ENCODE measurements at regions not wholly inside any gene's neighbourhood (a gene's known extent, or its start where the extent isn't known, plus 50 kb on each side); places are given as distances from the start of the nearest gene placed in this dataset.

GRCh38 chr3:135853981-135854380 is 111.5 kb upstream of the PPP2R3A start:
- Histone ChIP-seq H3K4me1 (no peaks in the 10 kb centered on the region), H3K4me2 (ENCODE audit: low read length) (no peak overlapping the region), H3K79me2 (no peaks in the 10 kb centered on the region), H3K27ac (no peak overlapping the region), H2AFZ (no peak overlapping the region), H3K9me3 (ENCODE audit: control insufficient read depth, low read length) (no peaks in the 10 kb centered on the region), H3K27me3 (ENCODE audit: control insufficient read depth, insufficient read depth, low read length) (no peaks in the 10 kb centered on the region), H3K9ac (no peak overlapping the region), H3K36me3 (ENCODE audit: control insufficient read depth, insufficient read depth, low read length) (no peaks in the 10 kb centered on the region), H3K4me3 (ENCODE audit: low read depth, low read length) (no peak overlapping the region)
- TF ChIP-seq CTCF (IDR thresholded peaks at IDR 0.05), result no peak

- H3K4me3 ChIP-seq (ENCODE audit: low read depth, low read length), result no peak overlapping the region
- H3K27me3 ChIP-seq (ENCODE audit: control insufficient read depth, insufficient read depth, low read length), result no peaks in the 10 kb centered on the region
- H3K9me3 ChIP-seq (ENCODE audit: control insufficient read depth, low read length), result no peaks in the 10 kb centered on the region
- H3K4me1 ChIP-seq, result no peaks in the 10 kb centered on the region
- no peak overlapping the region for H3K4me2 ChIP-seq (ENCODE audit: low read length)
- H3K36me3 ChIP-seq (ENCODE audit: control insufficient read depth, insufficient read depth, low read length), result no peaks in the 10 kb centered on the region
- TF ChIP-seq CTCF (IDR thresholded peaks at IDR 0.05), result no peak
- H3K79me2 ChIP-seq, result no peaks in the 10 kb centered on the region
- no peak overlapping the region for H3K27ac ChIP-seq
- no peak overlapping the region for H3K9ac ChIP-seq
- no peak overlapping the region for H2AFZ ChIP-seq
These were observed 104.8 kb upstream of the PPP2R3A start for GRCh38 chr3:135860761-135861160.

- Histone ChIP-seq H2AFZ (no peak overlapping the region), H3K36me3 (ENCODE audit: control insufficient read depth, insufficient read depth, low read length) (no peaks in the 10 kb centered on the region), H3K27me3 (ENCODE audit: control insufficient read depth, insufficient read depth, low read length) (no peaks in the 10 kb centered on the region), H3K9ac (no peak overlapping the region), H3K79me2 (no peaks in the 10 kb centered on the region), H3K4me1 (no peaks in the 10 kb centered on the region), H3K4me2 (ENCODE audit: low read length) (no peak overlapping the region), H3K27ac (no peak overlapping the region), H3K9me3 (ENCODE audit: control insufficient read depth, low read length) (no peaks in the 10 kb centered on the region), H3K4me3 (ENCODE audit: low read depth, low read length) (no peak overlapping the region)
- no peak for TF ChIP-seq CTCF (IDR thresholded peaks at IDR 0.05)
These were observed 103.2 kb upstream of the PPP2R3A start for GRCh38 chr3:135862361-135862760.

- Histone ChIP-seq H3K27me3 (ENCODE audit: control insufficient read depth, insufficient read depth, low read length) (no peaks in the 10 kb centered on the region), H3K4me3 (ENCODE audit: low read depth, low read length) (no peak overlapping the region), H3K4me2 (ENCODE audit: low read length) (no peak overlapping the region), H3K36me3 (ENCODE audit: control insufficient read depth, insufficient read depth, low read length) (no peaks in the 10 kb centered on the region), H3K79me2 (no peaks in the 10 kb centered on the region), H2AFZ (no peak overlapping the region), H3K9ac (no peak overlapping the region), H3K27ac (no peak overlapping the region), H3K9me3 (ENCODE audit: control insufficient read depth, low read length) (no peaks in the 10 kb centered on the region), H3K4me1 (no peaks in the 10 kb centered on the region)
- no peak for TF ChIP-seq CTCF (IDR thresholded peaks at IDR 0.05)
These were observed 101.5 kb upstream of the PPP2R3A start for GRCh38 chr3:135864060-135864459.

GRCh38 chr3:135865085-135865484 is 100.4 kb upstream of the PPP2R3A start:
- H2AFZ ChIP-seq, result no peak overlapping the region
- no peak overlapping the region for H3K4me2 ChIP-seq (ENCODE audit: low read length)
- TF ChIP-seq CTCF (IDR thresholded peaks at IDR 0.05), result no peak
- no peaks in the 10 kb centered on the region for H3K4me1 ChIP-seq
- no peaks in the 10 kb centered on the region for H3K36me3 ChIP-seq (ENCODE audit: control insufficient read depth, insufficient read depth, low read length)
- H3K9me3 ChIP-seq (ENCODE audit: control insufficient read depth, low read length), result no peaks in the 10 kb centered on the region
- no peak overlapping the region for H3K4me3 ChIP-seq (ENCODE audit: low read depth, low read length)
- no peaks in the 10 kb centered on the region for H3K79me2 ChIP-seq
- no peak overlapping the region for H3K9ac ChIP-seq
- H3K27ac ChIP-seq, result no peak overlapping the region
- no peaks in the 10 kb centered on the region for H3K27me3 ChIP-seq (ENCODE audit: control insufficient read depth, insufficient read depth, low read length)

Data from parathyroid adenoma (tissue), 2 donors.